Stomach (tissue), 4 donors: ENCODE measurements at regions not wholly inside any gene's neighbourhood (a gene's known extent, or its start where the extent isn't known, plus 50 kb on each side); places are given as distances from the start of the nearest gene placed in this dataset.

Source experiments
- CTCF ChIP-seq, 7 experiments: fragments of 450-650 bp in 4 of 7; fragments of 200-600 bp in 3 of 7; sonication (generic) in 3 of 7; IDR thresholded peaks; one replicate each; pipeline ENCODE4 v1.5.1; 2016 to 2019; ENCODE audit warnings: antibody characterized with exemption in 7 of 7, control low read depth in 2 of 7, mild to moderate bottlenecking in 1 of 7
- POLR2A ChIP-seq, 4 donors: fragments of 450-650 bp; IDR thresholded peaks; one replicate each; pipeline ENCODE4 v1.6.1; 2016; ENCODE audit warnings: antibody characterized with exemption in 4 of 4, control low read depth in 2 of 4, mild to moderate bottlenecking in 1 of 4, moderate library complexity in 1 of 4

- TF ChIP-seq POLR2A (IDR thresholded peaks at IDR 0.05) (no peak), CTCF (IDR thresholded peaks at IDR 0.05) (no peak)
Observed at GRCh38 chr13:60343978-60344377, 53.0 kb upstream of the TDRD3 start.
